HUES64 (cell line): ENCODE measurements at regions not wholly inside any gene's neighbourhood (a gene's known extent, or its start where the extent isn't known, plus 50 kb on each side); places are given as distances from the start of the nearest gene placed in this dataset.

ENCODE experiments used
- H3K27ac ChIP-seq: 2 replicates; pipeline ENCODE4 v1.7.0; 2013; ENCODE audit warnings: low read depth, low read length, inconsistent platforms
- H3K27me3 ChIP-seq: 2 replicates; pipeline ENCODE4 v1.6.1; 2013; ENCODE audit warnings: mild to moderate bottlenecking, low read length; ENCODE audit not compliant: insufficient read depth
- H3K36me3 ChIP-seq: 2 replicates; pipeline ENCODE4 v1.6.1; 2013; ENCODE audit warnings: mild to moderate bottlenecking, low read length; ENCODE audit not compliant: insufficient read depth
- H3K4me1 ChIP-seq: 2 replicates; pipeline ENCODE4 v1.6.1; 2013; ENCODE audit warnings: mild to moderate bottlenecking, low read length, moderate library complexity; ENCODE audit not compliant: insufficient read depth
- H3K4me3 ChIP-seq: 2 replicates; pipeline ENCODE4 v1.5.1; 2013; ENCODE audit warnings: mild to moderate bottlenecking, low read length, moderate library complexity
- H3K9ac ChIP-seq: 2 replicates; pipeline ENCODE4 v1.6.1; 2013; ENCODE audit warnings: mild to moderate bottlenecking, low read depth, low read length
- H3K9me3 ChIP-seq: 2 replicates; pipeline ENCODE4 v1.6.1; 2013; ENCODE audit warnings: low read depth, low read length; ENCODE audit not compliant: insufficient read depth
- WGBS: fragments of 150-250, 120-280 bp; methylation state at CpG from one replicate; pipeline ENCODE4 v1.1.7; 2013; ENCODE audit warnings: missing lambda C conversion rate; 5-methylcytosine and 5-hydroxymethylcytosine counted together

GRCh38 chr12:28601570-28602058, 411.4 kb downstream of the CCDC91 start:
- no peak overlapping the region for H3K9ac ChIP-seq
- H3K9me3 ChIP-seq, result no peaks in the 10 kb centered on the region; the same call in 1 of the 2 replicates
- no peaks in the 10 kb centered on the region for H3K27me3 ChIP-seq
- no peak overlapping the region for H3K4me3 ChIP-seq
- H3K4me1 ChIP-seq, result peaks cover 8% of the 10 kb centered on the region
- H3K27ac ChIP-seq, result no peak overlapping the region
- no peaks in the 10 kb centered on the region for H3K36me3 ChIP-seq
- 71% methylated on average over 1 of the region's 2 CpGs for WGBS

DNA sequence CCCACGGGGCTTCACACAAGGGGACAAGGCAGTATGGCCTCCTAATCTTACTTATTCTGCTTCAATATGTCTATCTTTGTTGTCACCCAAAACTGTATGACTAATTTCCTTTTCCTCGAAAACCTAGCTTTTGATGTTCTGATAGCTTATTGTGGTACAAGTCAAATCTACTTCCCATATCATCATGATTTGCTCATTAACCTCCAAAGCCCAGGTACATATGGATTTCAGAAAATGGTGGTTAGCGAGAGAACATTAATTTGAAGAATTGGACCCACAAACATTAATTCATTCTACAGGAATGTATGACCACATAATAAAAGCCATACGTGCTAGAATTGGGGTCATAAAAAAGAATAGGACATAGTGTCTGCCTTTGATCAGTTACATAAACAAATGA, 412.5 kb downstream of the CCDC91 start:
- peaks cover 8% of the 10 kb centered on the region for H3K4me1 ChIP-seq
- H3K4me3 ChIP-seq, result no peak overlapping the region
- peaks cover 11% of the 10 kb centered on the region for H3K9me3 ChIP-seq
- H3K36me3 ChIP-seq, result no peaks in the 10 kb centered on the region
- H3K9ac ChIP-seq, result no peak overlapping the region
- no peak overlapping the region for H3K27ac ChIP-seq
- no peaks in the 10 kb centered on the region for H3K27me3 ChIP-seq
- 88% methylated on average over 2 of the region's 4 CpGs for WGBS

GRCh38 chr12:28603239-28603638, 413.0 kb downstream of the CCDC91 start:
- Histone ChIP-seq H3K4me3 (no peak overlapping the region), H3K9ac (no peak overlapping the region), H3K36me3 (no peaks in the 10 kb centered on the region), H3K27me3 (no peaks in the 10 kb centered on the region), H3K9me3 (peaks cover 13% of the 10 kb centered on the region), H3K27ac (no peak overlapping the region), H3K4me1 (peaks cover 8% of the 10 kb centered on the region)
- 94% methylated on average over 4 of the region's 5 CpGs for WGBS

GRCh38 chr12:28603801-28604200, 413.5 kb downstream of the CCDC91 start:
- Histone ChIP-seq H3K9ac (no peak overlapping the region), H3K27ac (no peak overlapping the region), H3K27me3 (no peaks in the 10 kb centered on the region), H3K4me3 (no peak overlapping the region), H3K9me3 (peaks cover 13% of the 10 kb centered on the region), H3K4me1 (peaks cover 8% of the 10 kb centered on the region), H3K36me3 (no peaks in the 10 kb centered on the region)
- no CpG with 5 or more reads among the region's 1 CpG for WGBS

DNA sequence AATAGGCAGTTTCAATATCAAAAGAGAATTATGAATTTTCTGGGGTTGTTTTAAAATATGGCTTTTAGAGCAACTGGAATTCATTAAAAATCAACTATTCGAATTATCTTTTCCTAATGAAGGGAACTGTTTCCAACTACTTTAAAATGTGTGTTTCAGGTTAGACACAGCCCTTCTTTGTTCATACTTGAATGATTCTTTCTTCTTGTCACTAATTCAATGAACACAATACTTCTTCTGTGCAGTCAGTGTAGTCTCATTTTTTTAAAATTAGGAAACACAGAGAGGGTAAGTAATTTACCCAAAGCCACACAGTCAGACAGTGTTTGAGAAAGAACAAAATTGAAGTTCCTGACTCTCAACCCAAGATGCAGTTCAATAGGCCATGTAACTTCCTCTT, 414.0 kb downstream of the CCDC91 start:
- no peaks in the 10 kb centered on the region for H3K27me3 ChIP-seq
- WGBS, result 100% methylated on average over 1 of the region's 1 CpG
- no peak overlapping the region for H3K9ac ChIP-seq
- peaks cover 8% of the 10 kb centered on the region for H3K4me1 ChIP-seq
- peaks cover 13% of the 10 kb centered on the region for H3K9me3 ChIP-seq
- no peak overlapping the region for H3K27ac ChIP-seq
- H3K36me3 ChIP-seq, result no peaks in the 10 kb centered on the region
- H3K4me3 ChIP-seq, result no peak overlapping the region

GRCh38 chr12:28606967-28607557, 416.8 kb downstream of the CCDC91 start:
- Histone ChIP-seq H3K9me3 (peaks cover 13% of the 10 kb centered on the region), H3K36me3 (no peaks in the 10 kb centered on the region), H3K9ac (no peak overlapping the region), H3K27ac (no peak overlapping the region), H3K4me1 (peaks cover 20% of the 10 kb centered on the region), H3K4me3 (no peak overlapping the region), H3K27me3 (no peaks in the 10 kb centered on the region)
- no CpG with 5 or more reads among the region's 1 CpG for WGBS

- peaks cover 20% of the 10 kb centered on the region for H3K4me1 ChIP-seq
- no peaks in the 10 kb centered on the region for H3K27me3 ChIP-seq
- H3K9ac ChIP-seq, result no peak overlapping the region
- no peak overlapping the region for H3K4me3 ChIP-seq
- WGBS, result 54% methylated on average over 1 of the region's 3 CpGs
- peak overlapping the region; percentile 37; the same call in 1 of the 2 replicates for H3K27ac ChIP-seq
- no peaks in the 10 kb centered on the region for H3K36me3 ChIP-seq
- peaks cover 13% of the 10 kb centered on the region for H3K9me3 ChIP-seq
Observed at GRCh38 chr12:28610401-28611114, 420.3 kb downstream of the CCDC91 start.

DNA sequence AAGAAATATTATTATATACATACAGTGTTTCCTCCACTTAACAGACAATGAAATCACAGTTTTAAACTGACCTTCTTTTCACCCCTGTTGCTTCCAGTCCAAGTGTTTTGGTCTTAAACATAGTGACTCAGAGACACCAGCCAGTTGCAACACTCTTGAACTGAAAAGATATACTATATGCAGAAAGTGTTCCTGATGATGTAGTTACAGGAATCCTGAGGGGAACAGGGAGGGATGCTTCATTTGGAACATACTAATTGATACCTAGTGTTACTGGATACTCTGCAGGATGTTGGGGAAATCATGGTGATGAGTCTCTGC, 420.8 kb downstream of the CCDC91 start:
- no peaks in the 10 kb centered on the region for H3K27me3 ChIP-seq
- peaks cover 13% of the 10 kb centered on the region for H3K9me3 ChIP-seq
- H3K9ac ChIP-seq, result no peak overlapping the region
- H3K4me3 ChIP-seq, result no peak overlapping the region
- no peaks in the 10 kb centered on the region for H3K36me3 ChIP-seq
- peak overlapping the region; percentile 37; the same call in 1 of the 2 replicates for H3K27ac ChIP-seq
- peaks cover 20% of the 10 kb centered on the region for H3K4me1 ChIP-seq

DNA sequence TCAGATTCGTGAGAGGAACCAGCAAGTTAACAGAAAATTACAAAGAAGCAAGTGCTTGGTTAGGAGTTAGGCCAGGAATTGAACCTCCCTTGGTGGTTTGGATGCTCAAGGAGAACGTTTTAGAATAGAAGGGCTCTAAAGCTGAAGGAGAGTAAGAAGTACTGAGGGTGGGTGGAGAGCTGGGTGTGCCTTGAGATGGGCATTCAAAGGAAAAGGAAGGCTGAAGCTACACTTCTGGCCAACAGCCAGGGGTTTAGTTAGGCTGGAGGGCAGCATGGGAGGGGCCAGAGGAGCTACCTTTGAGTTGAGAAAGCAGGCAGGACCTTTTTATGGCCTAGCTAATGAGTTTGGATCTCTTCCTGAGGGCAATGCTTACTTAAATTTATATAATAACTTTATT, 421.2 kb downstream of the CCDC91 start:
- H3K36me3 ChIP-seq, result no peaks in the 10 kb centered on the region
- H3K27ac ChIP-seq, result no peak overlapping the region
- H3K9me3 ChIP-seq, result peaks cover 13% of the 10 kb centered on the region
- no peak overlapping the region for H3K9ac ChIP-seq
- no peak overlapping the region for H3K4me3 ChIP-seq
- peaks cover 20% of the 10 kb centered on the region for H3K4me1 ChIP-seq
- WGBS, result 75% methylated on average over 2 of the region's 2 CpGs
- H3K27me3 ChIP-seq, result no peaks in the 10 kb centered on the region

GRCh38 chr12:28618171-28618570, 427.9 kb downstream of the CCDC91 start:
- no peak overlapping the region for H3K4me3 ChIP-seq
- H3K4me1 ChIP-seq, result no peaks in the 10 kb centered on the region
- WGBS, result no CpG with 5 or more reads among the region's 1 CpG
- H3K36me3 ChIP-seq, result no peaks in the 10 kb centered on the region
- H3K27me3 ChIP-seq, result no peaks in the 10 kb centered on the region
- H3K9ac ChIP-seq, result no peak overlapping the region
- H3K27ac ChIP-seq, result no peak overlapping the region
- H3K9me3 ChIP-seq, result no peaks in the 10 kb centered on the region; the same call in 1 of the 2 replicates

- no peak overlapping the region for H3K27ac ChIP-seq
- H3K4me3 ChIP-seq, result no peak overlapping the region
- no peaks in the 10 kb centered on the region for H3K4me1 ChIP-seq
- H3K36me3 ChIP-seq, result no peaks in the 10 kb centered on the region
- H3K9me3 ChIP-seq, result no peaks in the 10 kb centered on the region; the same call in 1 of the 2 replicates
- H3K27me3 ChIP-seq, result no peaks in the 10 kb centered on the region
- no peak overlapping the region for H3K9ac ChIP-seq
- 94% methylated on average over 3 of the region's 3 CpGs for WGBS
Observed at GRCh38 chr12:28618772-28619171, 428.5 kb downstream of the CCDC91 start.
